OCI-LY3 (cell line): ENCODE measurements at regions not wholly inside any gene's neighbourhood (a gene's known extent, or its start where the extent isn't known, plus 50 kb on each side); places are given as distances from the start of the nearest gene placed in this dataset.

Experiments used
- H2AFZ ChIP-seq: fragments of 200-600, 300-600 bp; shearing (Covaris generic); 2 replicates; pipeline ENCODE4 v1.6.0; 2014; ENCODE audit warnings: antibody characterized with exemption, low read depth, low read length
- H3K27ac ChIP-seq: fragments of 200-600, 300-600 bp; sonication (generic); 2 replicates; pipeline ENCODE4 v1.5.1; 2014; ENCODE audit warnings: mild to moderate bottlenecking, low read length, moderate library complexity, mixed read lengths
- H3K27me3 ChIP-seq: fragments of 200-600, 300-600 bp; sonication (generic); 2 replicates; pipeline ENCODE4 v1.6.1; 2014; ENCODE audit warnings: low read depth, low read length, mixed read lengths
- H3K36me3 ChIP-seq: fragments of 200-600, 300-600 bp; sonication (generic); replicated peaks from 2 replicates; pipeline ENCODE3; 2014; ENCODE audit warnings: low read depth, low read length, mixed read lengths
- H3K4me1 ChIP-seq: fragments of 300-600, 200-600 bp; sonication (generic); 2 replicates; pipeline ENCODE4 v1.6.1; 2014; ENCODE audit warnings: low read length, mixed read lengths
- H3K4me2 ChIP-seq: fragments of 200-600, 300-600 bp; sonication (generic); 2 replicates; pipeline ENCODE4 v1.6.1; 2014; ENCODE audit warnings: low read length, mixed read lengths
- H3K4me3 ChIP-seq: fragments of 300-600, 200-600 bp; sonication (generic); 2 replicates; pipeline ENCODE4 v1.5.1; 2014; ENCODE audit warnings: antibody characterized with exemption, mild to moderate bottlenecking, low read length, moderate library complexity
- H3K79me2 ChIP-seq: fragments of 300-600, 200-600 bp; shearing (Covaris generic); 2 replicates; pipeline ENCODE4 v1.6.1; 2014; ENCODE audit warnings: mild to moderate bottlenecking, low read length, mixed read lengths
- H3K9ac ChIP-seq: fragments of 300-600, 200-600 bp; shearing (Covaris generic); 2 replicates; pipeline ENCODE4 v1.6.0; 2014; ENCODE audit warnings: mild to moderate bottlenecking, low read length, moderate library complexity
- H3K9me3 ChIP-seq: fragments of 200-600, 300-600 bp; shearing (Covaris generic); 2 replicates; pipeline ENCODE4 v1.6.1; 2014; ENCODE audit warnings: low read length, mixed read lengths; ENCODE audit not compliant: insufficient read depth
- H4K20me1 ChIP-seq: fragments of 200-600, 300-600 bp; sonication (generic); 2 replicates; pipeline ENCODE4 v1.6.1; 2016; ENCODE audit warnings: low read length, mixed read lengths; ENCODE audit not compliant: insufficient read depth
- CTCF ChIP-seq: fragments of 200-600, 300-600 bp; sonication (generic); IDR thresholded peaks from 2 replicates; pipeline ENCODE4 v1.5.1; 2014; ENCODE audit warnings: antibody characterized with exemption, low read length, low read depth
- EZH2phosphoT487 ChIP-seq: fragments of 200-600 bp; shearing (Covaris generic); IDR thresholded peaks from 2 replicates; pipeline ENCODE4 v1.6.1; 2018; ENCODE audit warnings: antibody characterized with exemption, mixed run types, low read depth

GRCh38 chr1:221430152-221430960 lies 311.5 kb downstream of the DUSP10 start:
- Histone ChIP-seq H3K27ac (no peak overlapping the region), H2AFZ (no peak overlapping the region), H3K36me3 (no peaks in the 10 kb centered on the region), H3K79me2 (no peaks in the 10 kb centered on the region), H3K9me3 (no peaks in the 10 kb centered on the region), H3K4me3 (no peak overlapping the region), H3K9ac (no peak overlapping the region), H3K27me3 (no peaks in the 10 kb centered on the region), H3K4me2 (no peak overlapping the region), H4K20me1 (no peaks in the 10 kb centered on the region), H3K4me1 (peaks cover 7% of the 10 kb centered on the region)
- TF ChIP-seq EZH2phosphoT487 (no peak), CTCF (no peak)

- Histone ChIP-seq H3K27me3 (no peaks in the 10 kb centered on the region), H4K20me1 (no peaks in the 10 kb centered on the region), H3K4me3 (no peak overlapping the region), H2AFZ (no peak overlapping the region), H3K36me3 (no peaks in the 10 kb centered on the region), H3K4me1 (peaks cover 15% of the 10 kb centered on the region), H3K9me3 (no peaks in the 10 kb centered on the region), H3K27ac (no peak overlapping the region), H3K79me2 (no peaks in the 10 kb centered on the region), H3K9ac (no peak overlapping the region), H3K4me2 (no peak overlapping the region)
- peak; percentile 39 for TF ChIP-seq CTCF
- TF ChIP-seq EZH2phosphoT487 = no peak
These were observed 310.7 kb downstream of the DUSP10 start for GRCh38 chr1:221431068-221431651.

- Histone ChIP-seq H3K36me3 (no peaks in the 10 kb centered on the region), H3K9me3 (no peaks in the 10 kb centered on the region), H4K20me1 (no peaks in the 10 kb centered on the region), H3K4me2 (no peak overlapping the region), H3K9ac (no peak overlapping the region), H2AFZ (no peak overlapping the region), H3K27ac (no peak overlapping the region), H3K4me3 (no peak overlapping the region), H3K27me3 (no peaks in the 10 kb centered on the region), H3K79me2 (no peaks in the 10 kb centered on the region), H3K4me1 (peaks cover 19% of the 10 kb centered on the region)
- no peak for TF ChIP-seq EZH2phosphoT487
- no peak for TF ChIP-seq CTCF
These were observed 309.9 kb downstream of the DUSP10 start for GRCh38 chr1:221431961-221432360.

GRCh38 chr1:221435504-221435904 lies 306.4 kb downstream of the DUSP10 start:
- Histone ChIP-seq H3K36me3 (no peaks in the 10 kb centered on the region), H3K27ac (peak overlapping the region; percentile 6; the same call in 1 of the 2 replicates), H3K27me3 (no peaks in the 10 kb centered on the region), H3K9me3 (no peaks in the 10 kb centered on the region), H3K4me1 (peaks cover 46% of the 10 kb centered on the region), H3K79me2 (no peaks in the 10 kb centered on the region), H3K9ac (peak overlapping the region; percentile 24), H2AFZ (peak overlapping the region; percentile 75), H3K4me2 (peak overlapping the region; percentile 52), H4K20me1 (no peaks in the 10 kb centered on the region), H3K4me3 (peak overlapping the region; percentile 5; the same call in 1 of the 2 replicates)
- peak; percentile 98 for TF ChIP-seq CTCF
- TF ChIP-seq EZH2phosphoT487 = no peak
